HepG2 (cell line): ENCODE measurements at regions not wholly inside any gene's neighbourhood (a gene's known extent, or its start where the extent isn't known, plus 50 kb on each side); places are given as distances from the start of the nearest gene placed in this dataset.

Experiments
- ATAC-seq: fragments of 200-7000 bp; cut with Tn5 transposase; 3 replicates; pipeline ENCODE4 v1.9.1; 2020; ENCODE audit warnings: mild to moderate bottlenecking, moderate library complexity
- BruUV-seq: library from RNA; stranded (reverse); fragments of 400-500 nt; replicated peaks from 2 replicates; lab custom pipeline; 2021; lab: Mats Ljungman, UMichigan
- CTCF ChIA-PET: fragments of 300-600 bp; formaldehyde crosslinking; extraction: SDS; loops from one replicate; lab custom pipeline; 2021; ENCODE audit warnings: low total read pairs, inconsistent platforms, low intra/inter-chr PET ratio; lab: Yijun Ruan, JAX
- POLR2A ChIA-PET: fragments of 350-600 bp; sonication (Branson Sonifier 250); formaldehyde crosslinking; loops from one replicate; lab custom pipeline; 2020; ENCODE audit warnings: antibody characterized with exemption, inconsistent platforms; lab: Yijun Ruan, JAX
- DNase-seq: peaks from one replicate; pipeline ENCODE4 v3.0.0-alpha.2; 2015; ENCODE audit warnings: low spot score
- FAIRE-seq: peaks from 3 replicates; lab custom pipeline; 2011; peaks lifted over from hg19 to GRCh38; lab: Jason Lieb, UNC
- H2AFZ ChIP-seq: one replicate; pipeline ENCODE4 v1.6.1; 2011; ENCODE audit warnings: low read length, inconsistent platforms
- H3K27ac ChIP-seq: fragments of 300-600 bp; 3 replicates; pipeline ENCODE4 v1.8.0; 2011; ENCODE audit warnings: mixed run types, mild to moderate bottlenecking, mixed read lengths, low read length, inconsistent platforms; ENCODE audit not compliant: insufficient read depth; ENCODE audit errors: extremely low read length
- H3K27me3 ChIP-seq, 2 experiments: fragments of 200-600 bp in 1 of 2; 2 replicates in 1 of 2; 3 replicates in 1 of 2; pipeline versions ENCODE4 v1.6.0 to v1.8.0; 2011; ENCODE audit warnings: low read length in 2 of 2, mild to moderate bottlenecking in 2 of 2, moderate library complexity in 2 of 2, inconsistent platforms in 1 of 2; ENCODE audit not compliant: insufficient read depth in 2 of 2, control insufficient read depth in 1 of 2
- H3K36me3 ChIP-seq, 2 experiments: fragments of 200-600 bp in 1 of 2; replicated peaks in 1 of 2; 2 replicates in 1 of 2; 3 replicates in 1 of 2; pipeline versions ENCODE4 v1.5.1 to v1.8.0; 2011; ENCODE audit warnings: low read length in 2 of 2, inconsistent platforms in 1 of 2; ENCODE audit not compliant: insufficient read depth in 2 of 2, control insufficient read depth in 1 of 2
- H3K4me1 ChIP-seq: 2 replicates; pipeline ENCODE4 v1.5.1; 2012; ENCODE audit warnings: low read length, inconsistent platforms; ENCODE audit not compliant: insufficient read depth
- H3K4me2 ChIP-seq: 2 replicates; pipeline ENCODE4 v1.6.0; 2011; ENCODE audit warnings: low read depth, low read length, inconsistent platforms
- H3K4me3 ChIP-seq, 3 experiments: fragments of 200-600 bp in 1 of 3; sonication (generic), shearing (Covaris generic) in 1 of 3; replicated peaks in 1 of 3; 2 replicates each; pipeline ENCODE4 v1.5.1; 2011 to 2016; ENCODE audit warnings: low read length in 3 of 3, inconsistent platforms in 2 of 3, low read depth in 2 of 3, mild to moderate bottlenecking in 2 of 3, control low read depth in 1 of 3, mixed read lengths in 1 of 3; ENCODE audit not compliant: insufficient read depth in 1 of 3
- H3K79me2 ChIP-seq: one replicate; pipeline ENCODE4 v1.6.1; 2011; ENCODE audit warnings: low read length, inconsistent platforms; ENCODE audit not compliant: insufficient read depth
- H3K9ac ChIP-seq: 2 replicates; pipeline ENCODE4 v1.6.0; 2011; ENCODE audit warnings: mild to moderate bottlenecking, low read depth, low read length, inconsistent platforms; ENCODE audit not compliant: insufficient read depth
- H3K9me3 ChIP-seq: 2 replicates; pipeline ENCODE4 v1.5.1; 2012; ENCODE audit warnings: mild to moderate bottlenecking, low read length
- H4K20me1 ChIP-seq: 2 replicates; pipeline ENCODE4 v1.6.0; 2011; ENCODE audit warnings: inconsistent platforms, mild to moderate bottlenecking, low read length, moderate library complexity; ENCODE audit not compliant: insufficient read depth
- CBX1 ChIP-seq: IDR thresholded peaks from one replicate; pipeline ENCODE4 v1.6.1; 2016; ENCODE audit warnings: antibody characterized with exemption, low read depth
- E2F5 ChIP-seq: sonication (generic); formaldehyde crosslinking; conservative IDR thresholded peaks from 2 replicates; pipeline ENCODE4 v1.4.0; 2020; ENCODE audit warnings: missing genetic modification reagents
- GLMP ChIP-seq: sonication (generic); formaldehyde crosslinking; IDR thresholded peaks from 2 replicates; pipeline ENCODE4 v1.9.0; 2021; ENCODE audit warnings: missing genetic modification reagents, mild to moderate bottlenecking, borderline replicate concordance
- MAZ ChIP-seq, 2 experiments: sonication (generic) in 1 of 2; formaldehyde crosslinking in 1 of 2; IDR thresholded peaks; 2 replicates each; pipeline versions ENCODE4 v1.5.0 to v1.6.1; 2012 to 2020; ENCODE audit warnings: low read depth in 2 of 2, mild to moderate bottlenecking in 2 of 2, borderline replicate concordance in 1 of 2, improper control_type of control experiment in 1 of 2, low read length in 1 of 2, missing genetic modification reagents in 1 of 2, moderate library complexity in 1 of 2
- NFKB2 ChIP-seq: sonication (generic); formaldehyde crosslinking; IDR thresholded peaks from 2 replicates; pipeline ENCODE4 v1.4.0; 2020; ENCODE audit warnings: missing genetic modification reagents, borderline replicate concordance
- PBX3 ChIP-seq: sonication (generic); formaldehyde crosslinking; IDR thresholded peaks from 2 replicates; pipeline ENCODE4 v1.8.1; 2023; ENCODE audit warnings: missing genetic modification reagents, inconsistent platforms, borderline replicate concordance
- RFX3 ChIP-seq: IDR thresholded peaks from 2 replicates; pipeline ENCODE4 v1.6.1; 2016; ENCODE audit warnings: missing biosample characterization, missing genetic modification reagents
- SCMH1 ChIP-seq: sonication (generic); formaldehyde crosslinking; IDR thresholded peaks from 2 replicates; pipeline ENCODE4 v1.9.0; 2021; ENCODE audit warnings: missing genetic modification reagents, mild to moderate bottlenecking, borderline replicate concordance
- ZBTB7B ChIP-seq: sonication (generic); formaldehyde crosslinking; IDR thresholded peaks from 2 replicates; pipeline ENCODE4 v1.4.0; 2020; ENCODE audit warnings: missing genetic modification reagents
- ZNF275 ChIP-seq: sonication (generic); formaldehyde crosslinking; IDR thresholded peaks from 2 replicates; pipeline ENCODE4 v1.8.0; 2022; ENCODE audit warnings: missing genetic modification reagents, mild to moderate bottlenecking, inconsistent platforms, borderline replicate concordance
- ZNF33A ChIP-seq: sonication (generic); formaldehyde crosslinking; IDR thresholded peaks from 2 replicates; pipeline ENCODE4 v1.5.1; 2020; ENCODE audit warnings: missing genetic modification reagents, mild to moderate bottlenecking, moderate library complexity, borderline replicate concordance
- ZNF343 ChIP-seq: sonication (generic); formaldehyde crosslinking; IDR thresholded peaks from 2 replicates; pipeline ENCODE4 v1.4.0; 2020; ENCODE audit warnings: mild to moderate bottlenecking, missing genetic modification reagents
- ZNF543 ChIP-seq: sonication (generic); formaldehyde crosslinking; IDR thresholded peaks from 2 replicates; pipeline ENCODE4 v1.4.0; 2020; ENCODE audit warnings: mild to moderate bottlenecking, missing genetic modification reagents
- ZNF574 ChIP-seq: sonication (generic); formaldehyde crosslinking; IDR thresholded peaks from 2 replicates; pipeline ENCODE4 v1.4.0; 2020; ENCODE audit warnings: missing genetic modification reagents
- ZNF674 ChIP-seq: sonication (generic); formaldehyde crosslinking; IDR thresholded peaks from 2 replicates; pipeline ENCODE4 v1.5.0; 2020; ENCODE audit warnings: low read depth, mild to moderate bottlenecking, missing genetic modification reagents
- WGBS: methylation state at CpG from one replicate; pipeline ENCODE4 v1.1.6; 2017; ENCODE audit warnings: low lambda C conversion rate; 5-methylcytosine and 5-hydroxymethylcytosine counted together
- in situ Hi-C: cut with HindIII; loops from 2 replicates; pipeline ENCODE4 v1.10.0; 2017; ENCODE audit warnings: low pct_unique_long_range_greater_than_20kb; ENCODE audit not compliant: extremely low pct_ligation_motif_present
- intact Hi-C: fragments of 100-400 bp; cut with micrococcal nuclease; formaldehyde crosslinking; loops from one replicate; pipeline ENCODE4 v1.10.0; 2022; ENCODE audit not compliant: unreplicated experiment

GRCh38 chr3:178907081-178907480 lies 164.5 kb downstream of the ZMAT3 start (continued):
- TF ChIP-seq MAZ (IDR thresholded peaks at IDR 0.05; ENCODE audit: borderline replicate concordance, low read depth, low read length), result no peak
- no peak for TF ChIP-seq MAZ (CRISPR knock-in tag; IDR thresholded peaks at IDR 0.05; ENCODE audit: low read depth)
- no peak for TF ChIP-seq GLMP (CRISPR knock-in tag)

GRCh38 chr3:178901204-178901603 lies 170.4 kb downstream of the ZMAT3 start:
- 0% methylated on average over 1 of the region's 1 CpG for WGBS
- ATAC-seq (no peak), FAIRE-seq (no peak), DNase-seq (no peak)
- Histone ChIP-seq H3K4me3 (no peak overlapping the region), H3K9ac (no peak overlapping the region), H3K4me2 (no peak overlapping the region), H3K4me1 (no peaks in the 10 kb centered on the region), H3K27me3 (no peaks in the 10 kb centered on the region), H4K20me1 (no peaks in the 10 kb centered on the region), H2AFZ (no peak overlapping the region), H3K9me3 (no peaks in the 10 kb centered on the region), H3K79me2 (no peaks in the 10 kb centered on the region), H3K27ac (no peak overlapping the region), H3K36me3 (no peaks in the 10 kb centered on the region)
- ChIA-PET CTCF (no interaction called here), POLR2A (no interaction called here)
- no TSS peak for BruUV-seq
- in situ Hi-C loops, result no loop called here
- intact Hi-C loops, result no loop called here
- TF ChIP-seq E2F5 (CRISPR knock-in tag) (no peak), SCMH1 (CRISPR knock-in tag) (no peak), ZNF33A (no peak), ZNF574 (CRISPR knock-in tag) (no peak), NFKB2 (CRISPR knock-in tag) (no peak), ZNF343 (CRISPR knock-in tag) (no peak), PBX3 (CRISPR knock-in tag) (no peak), ZNF674 (CRISPR knock-in tag) (no peak), RFX3 (no peak), ZNF543 (CRISPR knock-in tag) (no peak), ZNF275 (CRISPR knock-in tag) (no peak), CBX1 (no peak), ZBTB7B (CRISPR knock-in tag) (no peak)
